HTR-8/SVneo (cell line): ENCODE measurements at regions not wholly inside any gene's neighbourhood (a gene's known extent, or its start where the extent isn't known, plus 50 kb on each side); places are given as distances from the start of the nearest gene placed in this dataset.

Experiments
- DNase-seq: peaks from one replicate; pipeline ENCODE4 v3.0.0; 2011; ENCODE audit warnings: low spot score, mixed read lengths; ENCODE audit not compliant: insufficient read length
- FAIRE-seq: peaks from 2 replicates; lab custom pipeline; 2011; peaks lifted over from hg19 to GRCh38; lab: Jason Lieb, UNC

DNA sequence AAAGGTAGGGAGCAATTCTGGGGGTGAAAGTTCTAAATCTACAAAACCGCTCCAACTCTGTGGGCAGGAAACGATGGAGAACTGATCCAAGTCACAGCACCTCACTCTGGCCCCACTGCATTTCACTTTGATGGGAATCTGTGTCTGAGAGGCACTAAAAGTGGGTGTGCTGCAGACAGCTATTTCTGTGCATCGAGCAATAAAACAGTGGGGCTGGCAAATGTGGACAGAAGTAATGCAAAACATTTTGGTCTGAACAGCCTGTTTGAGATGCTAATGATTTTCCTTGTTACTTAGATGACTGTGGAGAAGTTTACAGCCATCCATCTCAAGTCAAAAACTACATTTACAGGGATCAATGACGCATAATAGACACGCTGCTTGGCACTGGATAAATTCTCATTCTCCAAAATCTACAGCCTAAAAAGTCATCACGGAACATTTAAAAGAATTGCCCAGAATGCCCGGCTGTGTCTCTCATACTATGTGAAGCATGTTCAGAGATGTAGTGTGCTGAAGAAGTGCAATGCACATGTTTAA lies 1671.6 kb upstream of the TENM3 start:
- DNase-seq, result no peak

GRCh38 chr4:180578175-180578574 lies 1665.0 kb upstream of the TENM3 start:
- FAIRE-seq, result no peak
- DNase-seq, result no peak

More for the DNA sequence above, 1671.6 kb upstream of the TENM3 start:
- FAIRE-seq, result peak; percentile 26

- FAIRE-seq, result no peak
- no peak for DNase-seq
Observed at GRCh38 chr4:180581061-180581460, 1662.1 kb upstream of the TENM3 start.

DNA sequence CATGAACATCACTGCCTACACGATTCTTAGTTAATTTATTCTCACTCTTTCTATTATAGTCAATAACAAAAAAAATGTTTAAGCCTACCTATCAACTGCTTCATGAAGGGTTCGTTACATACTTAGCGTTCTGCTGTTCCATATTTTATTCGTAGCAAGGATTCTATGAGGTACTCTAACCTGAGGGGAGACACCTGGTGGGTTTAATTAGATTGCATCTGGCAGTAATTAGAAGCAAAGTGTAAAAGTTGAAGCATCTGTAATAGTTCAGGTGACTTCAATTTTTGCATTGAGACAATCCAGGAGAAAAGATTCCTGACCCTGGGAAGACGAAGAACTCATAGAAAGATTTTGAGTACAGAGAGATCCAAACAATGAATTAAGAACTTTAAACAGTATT lies 1655.8 kb upstream of the TENM3 start:
- no peak for FAIRE-seq
- no peak for DNase-seq

GRCh38 chr4:180589575-180589974 lies 1653.6 kb upstream of the TENM3 start:
- DNase-seq, result no peak
- FAIRE-seq, result no peak

DNA sequence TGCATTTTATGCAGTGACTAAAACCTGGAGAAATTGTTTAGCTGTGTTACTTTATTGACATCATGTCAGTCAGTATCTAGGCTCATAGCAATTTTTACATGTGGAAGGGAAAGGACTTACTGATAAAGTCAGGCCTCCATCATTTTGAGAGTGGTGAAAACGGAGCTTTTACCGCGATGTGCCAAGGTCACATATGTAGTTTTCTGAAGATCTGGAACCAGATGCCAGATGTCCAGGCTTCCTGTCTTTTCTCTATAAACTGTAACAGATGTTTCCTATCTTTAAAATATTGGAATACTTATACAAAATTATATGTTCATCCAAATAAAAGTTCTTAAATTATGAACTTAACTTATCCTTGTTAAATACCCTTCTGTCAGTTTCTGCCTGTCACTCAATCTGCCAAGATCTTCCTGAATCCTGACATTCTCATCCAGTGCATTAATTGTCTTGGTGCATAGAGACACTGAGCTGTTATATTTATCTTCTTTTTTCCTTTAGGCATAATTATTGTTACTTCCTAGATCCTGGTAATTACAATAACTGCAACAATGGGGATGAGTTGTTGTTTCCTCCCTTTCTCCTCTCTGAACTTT lies 1646.2 kb upstream of the TENM3 start:
- DNase-seq (no peak), FAIRE-seq (no peak)

- DNase-seq, result no peak
- FAIRE-seq, result no peak
Observed at GRCh38 chr4:180598281-180598680, 1644.9 kb upstream of the TENM3 start.

- FAIRE-seq, result no peak
Observed at GRCh38 chr4:180603791-180604190, 1639.4 kb upstream of the TENM3 start.

DNA sequence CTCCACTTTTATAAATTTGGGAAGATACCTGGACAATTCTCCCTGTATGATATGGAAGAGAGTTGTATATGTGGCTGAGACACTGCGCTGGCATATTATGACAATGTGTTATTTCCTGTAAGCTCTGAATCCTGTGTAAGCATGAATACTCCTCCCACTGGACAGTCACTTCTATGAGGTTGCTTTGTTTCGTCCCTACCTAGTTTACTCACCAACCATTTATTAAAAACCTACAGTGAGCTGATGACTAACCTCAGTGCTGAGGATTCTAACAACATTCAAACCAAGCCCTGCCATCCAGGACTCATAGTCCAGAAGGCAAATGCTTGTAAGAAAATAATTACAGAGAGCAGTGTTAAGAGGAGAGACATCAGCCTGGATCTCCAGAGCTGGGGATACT lies 1632.9 kb upstream of the TENM3 start:
- FAIRE-seq, result peak; percentile 64

More at GRCh38 chr4:180603791-180604190, 1639.4 kb upstream of the TENM3 start:
- DNase-seq, result no peak

DNA sequence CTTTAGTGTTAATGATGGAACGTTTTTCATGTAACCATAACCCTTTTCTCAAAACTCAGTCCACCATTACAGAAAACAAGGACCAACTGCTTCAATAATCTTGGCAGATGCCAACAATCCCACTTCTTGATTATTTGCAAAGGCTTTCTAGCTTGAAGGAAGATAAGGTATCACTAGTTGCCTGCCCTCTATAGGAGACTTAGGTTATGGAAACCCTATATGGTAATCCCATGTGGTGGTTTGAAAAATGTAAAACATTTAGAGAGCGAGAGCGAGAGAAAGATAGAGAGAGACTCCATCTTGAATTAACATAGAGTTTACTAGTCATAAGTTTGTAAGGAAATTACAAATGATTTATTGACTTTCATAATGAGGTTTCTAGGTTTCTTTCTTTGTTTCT lies 1627.5 kb upstream of the TENM3 start:
- DNase-seq, result no peak
- no peak for FAIRE-seq

More for the DNA sequence above, 1632.9 kb upstream of the TENM3 start:
- peak; percentile 6 for DNase-seq

DNA sequence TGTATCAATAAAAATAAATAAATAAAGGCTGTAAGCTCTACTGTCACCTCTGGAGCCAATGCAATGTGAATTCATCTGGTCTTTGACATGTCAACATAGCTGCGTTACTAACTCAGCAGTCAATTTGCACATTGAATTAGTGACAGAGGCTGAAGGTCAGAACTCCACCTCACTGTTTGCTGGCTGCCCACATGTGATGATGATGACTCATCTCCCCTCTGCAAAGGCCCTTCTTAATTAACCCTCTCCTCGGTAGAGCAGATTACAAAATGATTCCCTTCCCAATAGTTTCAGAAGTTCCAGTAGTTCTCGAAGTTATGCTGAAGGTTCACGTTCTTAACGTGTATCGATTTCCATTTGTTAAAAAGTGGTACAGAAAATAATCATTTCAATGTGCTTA lies 1626.0 kb upstream of the TENM3 start:
- no peak for FAIRE-seq
- DNase-seq, result no peak

DNA sequence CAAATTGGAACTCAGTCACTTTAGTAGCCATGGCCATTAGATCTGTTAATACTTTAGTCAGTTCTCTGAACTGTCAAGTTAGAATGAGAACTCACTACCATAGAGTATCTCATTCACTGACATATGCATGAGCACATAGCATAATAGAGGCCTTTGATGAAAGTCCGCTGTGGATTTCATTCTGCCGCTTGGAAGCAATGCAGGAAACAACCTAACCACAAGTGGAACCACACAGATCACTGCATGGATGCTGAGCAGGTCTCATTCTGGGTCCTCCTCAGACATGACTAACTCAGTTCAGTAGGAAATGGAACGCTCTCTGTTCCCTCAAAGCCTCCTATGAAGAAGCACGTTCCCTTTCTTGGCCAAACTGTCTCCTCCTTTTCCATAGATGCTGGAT lies 1624.8 kb upstream of the TENM3 start:
- no peak for DNase-seq
- no peak for FAIRE-seq

DNA sequence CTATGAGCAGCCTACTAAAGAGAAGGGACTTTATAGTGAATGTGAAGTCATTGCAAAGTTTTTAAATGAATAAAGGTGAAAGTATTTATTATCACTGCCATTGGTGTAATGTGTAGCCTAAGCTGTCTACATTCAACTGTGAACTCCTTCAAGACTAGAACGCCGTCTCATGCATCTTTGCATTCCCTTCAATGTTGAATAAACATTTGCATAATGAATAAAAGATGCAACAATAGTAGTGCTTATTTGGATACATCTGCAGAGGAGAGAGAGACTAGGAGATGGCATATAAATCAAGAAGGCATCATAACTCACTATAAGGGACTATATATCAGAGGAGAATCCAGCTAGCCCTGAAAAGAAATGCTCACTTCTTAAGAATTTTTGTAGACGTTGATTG lies 1623.8 kb upstream of the TENM3 start:
- no peak for DNase-seq
- FAIRE-seq, result no peak

GRCh38 chr4:180622254-180622653 lies 1620.9 kb upstream of the TENM3 start:
- DNase-seq (no peak), FAIRE-seq (no peak)

DNA sequence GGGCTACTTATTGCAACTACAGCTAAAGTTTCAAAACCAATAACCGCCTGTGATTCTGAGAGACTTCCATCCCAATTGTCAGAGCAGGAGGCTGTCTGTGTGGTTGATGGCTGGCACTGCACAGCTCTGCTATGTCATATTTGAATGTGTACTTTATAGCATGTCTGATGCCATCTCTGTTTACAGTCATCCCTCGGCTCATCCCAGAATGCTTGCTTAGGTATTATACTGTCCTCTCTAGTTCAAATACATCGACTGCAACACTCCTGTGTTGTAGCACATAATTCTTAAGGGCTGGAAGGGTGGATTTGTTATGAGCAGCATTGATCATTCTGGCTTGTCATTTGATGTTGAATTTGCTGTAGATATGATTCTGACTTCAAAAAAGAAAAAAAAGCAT lies 1617.5 kb upstream of the TENM3 start:
- no peak for FAIRE-seq
- no peak for DNase-seq

GRCh38 chr4:180630012-180630665 lies 1613.1 kb upstream of the TENM3 start:
- no peak for DNase-seq
- no peak for FAIRE-seq

- FAIRE-seq (no peak), DNase-seq (no peak)
Observed at GRCh38 chr4:180634306-180634705, 1608.9 kb upstream of the TENM3 start.

DNA sequence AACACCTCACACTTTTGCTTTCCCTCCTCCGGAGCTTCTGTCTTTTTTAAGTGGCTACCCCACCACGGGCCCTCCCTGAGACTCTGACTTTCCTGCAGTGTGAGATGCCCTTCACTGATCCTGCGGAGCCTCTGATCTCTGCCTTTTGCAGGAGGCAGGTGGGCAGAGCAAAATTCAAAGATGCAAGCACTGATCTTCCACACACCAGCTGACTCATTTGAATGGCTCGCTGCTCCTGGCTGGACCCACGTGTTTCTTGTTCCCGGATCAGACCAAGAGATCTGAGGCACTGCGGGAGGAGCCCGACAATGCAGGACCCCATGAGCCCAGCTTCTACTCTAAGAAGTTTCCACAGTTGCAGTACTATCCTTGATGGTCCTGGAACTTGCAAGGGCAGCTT lies 1607.9 kb upstream of the TENM3 start:
- no peak for FAIRE-seq
- peak; percentile 5 for DNase-seq

- FAIRE-seq (no peak), DNase-seq (no peak)
Observed at GRCh38 chr4:180636696-180637404, 1606.4 kb upstream of the TENM3 start.

- FAIRE-seq, result no peak
- DNase-seq, result no peak
Observed at GRCh38 chr4:180637616-180638015, 1605.6 kb upstream of the TENM3 start.

DNA sequence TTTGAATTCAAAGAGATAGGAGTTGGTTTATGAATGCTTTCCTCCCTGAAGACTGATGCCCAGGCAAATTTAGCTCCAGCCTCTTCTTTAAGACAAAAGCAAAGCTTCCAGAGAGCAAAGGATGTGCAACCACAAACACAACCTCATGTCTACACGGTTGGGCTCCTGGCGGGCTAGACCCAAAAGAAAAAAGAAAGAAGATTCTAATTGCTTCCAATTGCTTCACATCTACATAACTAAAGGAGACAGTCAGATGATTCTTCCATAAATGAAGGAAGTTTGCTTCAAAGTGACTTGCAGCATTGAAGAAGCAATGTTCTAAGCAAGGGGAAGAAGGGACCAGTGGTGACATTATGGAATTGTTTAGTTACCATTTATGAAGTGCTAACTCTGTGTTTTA lies 1603.0 kb upstream of the TENM3 start:
- FAIRE-seq, result no peak
- DNase-seq, result no peak
